ENCODE measurements at regions not wholly inside any gene's neighbourhood (a gene's known extent, or its start where the extent isn't known, plus 50 kb on each side); places are given as distances from the start of the nearest gene placed in this dataset.

DNA sequence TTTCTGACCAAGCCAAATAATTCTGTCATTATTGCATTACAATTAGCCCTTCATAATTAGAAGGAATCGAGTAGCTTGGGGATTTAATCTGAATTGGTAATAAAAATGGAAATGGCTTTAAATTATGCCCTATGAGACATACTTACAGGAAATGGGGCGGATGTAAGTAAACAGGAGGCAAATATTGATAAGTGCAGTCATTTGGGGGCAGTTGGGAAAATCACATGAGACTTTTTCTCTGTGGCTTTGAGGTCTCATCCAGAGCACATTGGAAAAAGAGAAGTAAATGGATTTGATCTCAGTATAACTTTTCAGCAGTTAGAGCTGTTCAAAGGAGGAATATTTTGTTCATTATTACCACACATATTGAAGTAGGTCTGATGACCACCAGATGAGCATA lies 307.8 kb upstream of the POM121L12 start:
- Mint-ChIP-seq H3K27me3 (no peaks in the 10 kb centered on the region), H3K27ac (no peak overlapping the region), H3K4me1 (ENCODE audit: low read depth) (no peaks in the 10 kb centered on the region), H3K36me3 (ENCODE audit: low read depth) (no peaks in the 10 kb centered on the region), H3K4me3 (no peak overlapping the region), H3K9me3 (peaks cover 21% of the 10 kb centered on the region)
- Histone ChIP-seq H3K9me3 (ENCODE audit: control insufficient read depth in 1 of 2, insufficient read depth in 1 of 2, low read length in 2 of 2) (peaks cover 5 to 10% of the 10 kb centered on the region in 2 experiments), H3K27ac (ENCODE audit: low read depth in 1 of 2, low read length in 2 of 2) (no peak overlapping the region), H3K4me1 (ENCODE audit: insufficient read depth, low read length) (no peaks in the 10 kb centered on the region), H3K27me3 (ENCODE audit: control insufficient read depth in 1 of 2, insufficient read depth in 2 of 2, low read length in 2 of 2) (no peaks in the 10 kb centered on the region), H3K4me3 (ENCODE audit: low read length) (no peak overlapping the region), H3K36me3 (ENCODE audit: insufficient read depth, low read length) (no peaks in the 10 kb centered on the region)
- DNase-seq (no peak), ATAC-seq (ENCODE audit: poor library complexity) (no peak)
- ChIA-PET POLR2A (no interaction called here), CTCF (no interaction called here)
- TF ChIP-seq, protein P1, sequence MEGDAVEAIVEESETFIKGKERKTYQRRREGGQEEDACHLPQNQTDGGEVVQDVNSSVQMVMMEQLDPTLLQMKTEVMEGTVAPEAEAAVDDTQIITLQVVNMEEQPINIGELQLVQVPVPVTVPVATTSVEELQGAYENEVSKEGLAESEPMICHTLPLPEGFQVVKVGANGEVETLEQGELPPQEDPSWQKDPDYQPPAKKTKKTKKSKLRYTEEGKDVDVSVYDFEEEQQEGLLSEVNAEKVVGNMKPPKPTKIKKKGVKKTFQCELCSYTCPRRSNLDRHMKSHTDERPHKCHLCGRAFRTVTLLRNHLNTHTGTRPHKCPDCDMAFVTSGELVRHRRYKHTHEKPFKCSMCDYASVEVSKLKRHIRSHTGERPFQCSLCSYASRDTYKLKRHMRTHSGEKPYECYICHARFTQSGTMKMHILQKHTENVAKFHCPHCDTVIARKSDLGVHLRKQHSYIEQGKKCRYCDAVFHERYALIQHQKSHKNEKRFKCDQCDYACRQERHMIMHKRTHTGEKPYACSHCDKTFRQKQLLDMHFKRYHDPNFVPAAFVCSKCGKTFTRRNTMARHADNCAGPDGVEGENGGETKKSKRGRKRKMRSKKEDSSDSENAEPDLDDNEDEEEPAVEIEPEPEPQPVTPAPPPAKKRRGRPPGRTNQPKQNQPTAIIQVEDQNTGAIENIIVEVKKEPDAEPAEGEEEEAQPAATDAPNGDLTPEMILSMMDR (IDR thresholded peaks at IDR 0.05), result no peak
- intact Hi-C loops (cut with DNase I, micrococcal nuclease), result no loop called here

DNA sequence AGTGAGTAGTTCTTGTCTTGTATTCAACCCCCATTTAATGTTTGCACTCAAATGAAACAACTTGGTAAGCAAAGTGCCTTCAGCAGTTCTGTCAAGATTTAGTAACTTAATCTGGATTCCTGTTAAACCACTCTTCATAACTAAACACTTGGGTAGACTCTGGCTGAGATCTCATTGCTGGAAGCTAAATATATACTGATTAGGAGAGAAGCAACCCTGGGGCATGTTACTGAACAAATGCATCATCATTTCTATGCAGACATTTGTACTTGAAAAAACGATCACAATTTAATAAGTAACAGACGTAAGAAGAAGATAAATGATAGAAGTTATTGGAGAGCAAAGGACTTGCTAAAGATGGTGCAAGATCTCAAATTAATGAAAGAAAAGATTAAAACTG lies 308.4 kb upstream of the POM121L12 start:
- DNase-seq (no peak), ATAC-seq (ENCODE audit: poor library complexity) (no peak)
- Histone ChIP-seq H3K36me3 (ENCODE audit: insufficient read depth, low read length) (no peaks in the 10 kb centered on the region), H3K27me3 (ENCODE audit: control insufficient read depth in 1 of 2, insufficient read depth in 2 of 2, low read length in 2 of 2) (no peaks in the 10 kb centered on the region), H3K27ac (ENCODE audit: low read depth in 1 of 2, low read length in 2 of 2) (no peak overlapping the region), H3K4me3 (ENCODE audit: low read length) (no peak overlapping the region), H3K9me3 (ENCODE audit: control insufficient read depth in 1 of 2, insufficient read depth in 1 of 2, low read length in 2 of 2) (peaks cover 5 to 10% of the 10 kb centered on the region in 2 experiments), H3K4me1 (ENCODE audit: insufficient read depth, low read length) (no peaks in the 10 kb centered on the region)
- Mint-ChIP-seq H3K9me3 (peaks cover 20% of the 10 kb centered on the region), H3K27me3 (no peaks in the 10 kb centered on the region), H3K4me3 (no peak overlapping the region), H3K36me3 (ENCODE audit: low read depth) (no peaks in the 10 kb centered on the region), H3K4me1 (ENCODE audit: low read depth) (no peaks in the 10 kb centered on the region), H3K27ac (no peak overlapping the region)
- ChIA-PET POLR2A (no interaction called here), CTCF (no interaction called here)
- intact Hi-C loops (cut with DNase I, micrococcal nuclease), result no loop called here
- TF ChIP-seq, protein P1 (IDR thresholded peaks at IDR 0.05), result no peak

DNA sequence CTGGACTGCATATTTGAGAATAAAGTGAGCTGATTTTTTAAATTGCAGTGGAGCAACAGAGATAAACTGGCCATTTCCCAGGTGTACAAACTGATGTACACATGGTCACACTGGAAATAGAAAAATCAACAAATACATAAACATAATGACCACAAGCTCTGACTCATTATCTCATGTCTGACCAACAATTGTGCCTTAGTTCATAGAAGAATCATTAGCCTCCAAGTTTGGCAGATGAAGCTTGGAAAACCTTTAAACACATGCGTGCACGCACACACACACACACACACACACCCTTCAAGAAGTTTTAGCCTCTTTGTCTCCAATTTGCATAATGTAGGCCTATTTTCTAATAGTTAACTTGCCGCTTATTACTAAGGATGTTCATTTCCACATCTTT lies 308.9 kb upstream of the POM121L12 start:
- Histone ChIP-seq H3K27ac (ENCODE audit: low read depth in 1 of 2, low read length in 2 of 2) (no peak overlapping the region), H3K9me3 (ENCODE audit: control insufficient read depth in 1 of 2, insufficient read depth in 1 of 2, low read length in 2 of 2) (peaks cover 5 to 10% of the 10 kb centered on the region in 2 experiments), H3K36me3 (ENCODE audit: insufficient read depth, low read length) (no peaks in the 10 kb centered on the region), H3K27me3 (ENCODE audit: control insufficient read depth in 1 of 2, insufficient read depth in 2 of 2, low read length in 2 of 2) (no peaks in the 10 kb centered on the region), H3K4me1 (ENCODE audit: insufficient read depth, low read length) (no peaks in the 10 kb centered on the region), H3K4me3 (ENCODE audit: low read length) (no peak overlapping the region)
- ATAC-seq (ENCODE audit: poor library complexity), result no peak
- H3K4me3 Mint-ChIP-seq, result no peak overlapping the region
- no peaks in the 10 kb centered on the region for H3K27me3 Mint-ChIP-seq
- H3K9me3 Mint-ChIP-seq, result peaks cover 16% of the 10 kb centered on the region
- H3K4me1 Mint-ChIP-seq (ENCODE audit: low read depth), result no peaks in the 10 kb centered on the region
- no peak overlapping the region for H3K27ac Mint-ChIP-seq
- TF ChIP-seq, protein P1 (IDR thresholded peaks at IDR 0.05), result no peak
- POLR2A ChIA-PET, result no interaction called here
- no peaks in the 10 kb centered on the region for H3K36me3 Mint-ChIP-seq (ENCODE audit: low read depth)
- DNase-seq, result no peak
- CTCF ChIA-PET, result no interaction called here
- intact Hi-C loops (cut with DNase I, micrococcal nuclease), result no loop called here

Data from CD4-positive, alpha-beta T cell (primary cell).